ENCODE measurements at regions not wholly inside any gene's neighbourhood (a gene's known extent, or its start where the extent isn't known, plus 50 kb on each side); places are given as distances from the start of the nearest gene placed in this dataset.
A peak's percentile ranks its signal among the peaks of the same experiment; 100 is the strongest.

DNA sequence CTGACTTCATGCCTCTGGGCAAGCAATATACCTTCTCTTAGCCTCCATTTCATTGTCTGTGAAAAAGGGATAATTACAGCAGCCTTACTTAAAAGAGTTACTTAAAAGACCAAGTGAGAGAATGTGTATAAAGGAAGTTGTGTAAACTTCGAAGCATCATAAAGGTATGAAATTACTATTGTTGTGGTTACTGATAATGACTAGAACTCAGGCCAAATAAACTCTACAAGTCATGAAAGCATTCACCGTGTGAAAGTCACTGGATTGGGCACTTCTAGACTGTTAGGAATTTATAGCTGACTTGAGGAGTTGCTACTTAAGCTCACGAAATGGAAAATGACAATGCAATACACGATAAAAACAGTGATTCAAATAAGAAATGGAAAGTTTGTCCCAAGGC lies 67.4 kb upstream of the HAAO start:
- Histone ChIP-seq H3K4me3 (ENCODE audit: low read length) (no peak overlapping the region), H4K20me1 (ENCODE audit: control insufficient read depth, insufficient read depth, low read depth, low read length) (no peaks in the 10 kb centered on the region), H3K9me2 (replicated peaks; ENCODE audit: control insufficient read depth, low read length) (no peaks in the 10 kb centered on the region), H3K9me3 (ENCODE audit: control insufficient read depth, insufficient read depth, low read length) (no peaks in the 10 kb centered on the region), H3K4me2 (ENCODE audit: low read length) (no peak overlapping the region), H3K36me3 (ENCODE audit: control insufficient read depth, low read length) (no peaks in the 10 kb centered on the region), H3K79me2 (ENCODE audit: control insufficient read depth, low read length) (no peaks in the 10 kb centered on the region), H3K27ac (ENCODE audit: low read depth, low read length) (no peak overlapping the region), H3K4me1 (ENCODE audit: control insufficient read depth, low read length) (no peaks in the 10 kb centered on the region), H3F3A (ENCODE audit: control insufficient read depth, insufficient read depth) (no peaks in the 10 kb centered on the region), H3K27me3 (ENCODE audit: control insufficient read depth, low read length) (no peaks in the 10 kb centered on the region)
- no peak for TF ChIP-seq EZH2phosphoT487 (IDR thresholded peaks at IDR 0.05; ENCODE audit: borderline replicate concordance, low read length)
- TF ChIP-seq, protein P1, sequence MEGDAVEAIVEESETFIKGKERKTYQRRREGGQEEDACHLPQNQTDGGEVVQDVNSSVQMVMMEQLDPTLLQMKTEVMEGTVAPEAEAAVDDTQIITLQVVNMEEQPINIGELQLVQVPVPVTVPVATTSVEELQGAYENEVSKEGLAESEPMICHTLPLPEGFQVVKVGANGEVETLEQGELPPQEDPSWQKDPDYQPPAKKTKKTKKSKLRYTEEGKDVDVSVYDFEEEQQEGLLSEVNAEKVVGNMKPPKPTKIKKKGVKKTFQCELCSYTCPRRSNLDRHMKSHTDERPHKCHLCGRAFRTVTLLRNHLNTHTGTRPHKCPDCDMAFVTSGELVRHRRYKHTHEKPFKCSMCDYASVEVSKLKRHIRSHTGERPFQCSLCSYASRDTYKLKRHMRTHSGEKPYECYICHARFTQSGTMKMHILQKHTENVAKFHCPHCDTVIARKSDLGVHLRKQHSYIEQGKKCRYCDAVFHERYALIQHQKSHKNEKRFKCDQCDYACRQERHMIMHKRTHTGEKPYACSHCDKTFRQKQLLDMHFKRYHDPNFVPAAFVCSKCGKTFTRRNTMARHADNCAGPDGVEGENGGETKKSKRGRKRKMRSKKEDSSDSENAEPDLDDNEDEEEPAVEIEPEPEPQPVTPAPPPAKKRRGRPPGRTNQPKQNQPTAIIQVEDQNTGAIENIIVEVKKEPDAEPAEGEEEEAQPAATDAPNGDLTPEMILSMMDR (IDR thresholded peaks at IDR 0.05; ENCODE audit: low read depth, low read length, poor library complexity, severe bottlenecking), result no peak

DNA sequence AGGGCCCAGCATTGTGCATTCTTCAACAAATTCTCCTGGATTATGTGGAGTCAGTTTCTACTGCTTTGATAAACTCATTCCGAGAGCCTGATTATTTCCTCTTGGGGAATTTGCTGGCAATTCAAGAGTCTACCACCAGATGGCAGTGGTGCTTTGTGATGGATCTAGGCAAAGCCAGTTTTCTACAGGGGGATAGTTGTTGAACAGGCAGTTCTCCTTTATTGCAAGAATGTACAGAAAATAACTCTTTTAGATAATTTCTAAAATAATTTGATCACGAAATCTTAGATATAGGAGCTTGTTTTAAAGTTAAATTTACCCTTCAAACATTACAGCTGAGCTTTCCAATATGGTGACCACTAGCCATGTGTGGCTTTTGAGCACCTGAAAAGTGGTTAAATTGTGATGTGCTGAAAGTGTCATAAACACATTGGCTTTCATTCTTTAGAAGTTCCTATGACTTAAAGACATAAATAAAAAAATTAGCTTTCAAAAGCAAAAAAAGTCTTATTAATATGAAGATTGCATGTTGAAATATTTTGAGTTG lies 66.7 kb upstream of the HAAO start:
- Histone ChIP-seq H3K4me2 (ENCODE audit: low read length) (no peak overlapping the region), H3F3A (ENCODE audit: control insufficient read depth, insufficient read depth) (no peaks in the 10 kb centered on the region), H3K4me3 (ENCODE audit: low read length) (no peak overlapping the region), H4K20me1 (ENCODE audit: control insufficient read depth, insufficient read depth, low read depth, low read length) (no peaks in the 10 kb centered on the region), H3K36me3 (ENCODE audit: control insufficient read depth, low read length) (no peaks in the 10 kb centered on the region), H3K79me2 (ENCODE audit: control insufficient read depth, low read length) (no peaks in the 10 kb centered on the region), H3K4me1 (ENCODE audit: control insufficient read depth, low read length) (no peaks in the 10 kb centered on the region), H3K9me3 (ENCODE audit: control insufficient read depth, insufficient read depth, low read length) (no peaks in the 10 kb centered on the region), H3K27ac (ENCODE audit: low read depth, low read length) (no peak overlapping the region), H3K9me2 (replicated peaks; ENCODE audit: control insufficient read depth, low read length) (no peaks in the 10 kb centered on the region), H3K27me3 (ENCODE audit: control insufficient read depth, low read length) (no peaks in the 10 kb centered on the region)
- no peak for TF ChIP-seq EZH2phosphoT487 (IDR thresholded peaks at IDR 0.05; ENCODE audit: borderline replicate concordance, low read length)
- TF ChIP-seq, protein P1 (IDR thresholded peaks at IDR 0.05; ENCODE audit: low read depth, low read length, poor library complexity, severe bottlenecking), result peak; percentile 91

DNA sequence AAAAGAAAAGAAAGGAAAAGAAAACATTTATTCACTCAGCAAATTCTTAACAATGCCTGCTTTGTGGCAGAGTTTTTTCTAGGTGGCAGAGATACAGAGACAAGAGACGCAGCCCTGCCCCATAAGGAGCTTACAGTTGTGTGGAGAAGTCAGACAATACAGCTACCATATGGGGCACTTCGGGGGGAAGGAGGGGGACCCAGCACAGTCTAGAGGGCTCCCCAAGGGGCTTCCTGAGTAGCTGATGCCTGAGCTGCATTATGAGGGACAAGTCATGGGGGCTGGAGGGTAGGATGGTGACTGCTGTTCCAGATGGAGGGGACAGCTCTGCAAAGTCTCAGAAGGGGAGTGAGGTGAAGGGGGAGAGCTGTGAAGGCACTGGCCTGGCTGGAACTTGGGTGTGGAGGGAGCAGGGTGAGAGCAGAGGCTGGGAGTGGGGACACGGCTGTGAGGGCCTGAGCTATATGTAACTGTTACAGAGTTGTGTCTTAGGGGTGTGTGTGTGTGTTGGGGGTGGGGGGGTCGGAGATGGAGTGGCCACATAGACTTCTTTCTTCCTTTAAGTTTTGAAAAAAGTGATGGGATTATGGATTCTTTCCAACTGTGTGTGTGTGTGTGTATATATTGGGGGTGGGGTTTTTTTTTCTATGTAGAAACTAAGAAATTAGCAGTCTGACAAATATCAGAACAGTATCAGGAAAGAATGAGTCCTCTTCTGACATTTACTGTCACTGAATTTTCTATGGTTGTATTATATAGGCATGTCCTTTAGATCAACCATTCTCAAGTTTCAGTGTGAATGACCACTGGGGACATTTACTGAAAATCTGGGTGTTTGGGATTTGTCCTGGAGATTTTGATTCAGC lies 66.0 kb upstream of the HAAO start:
- no peak overlapping the region for H3K27ac ChIP-seq (ENCODE audit: low read depth, low read length)
- no peak overlapping the region for H3K4me3 ChIP-seq (ENCODE audit: low read length)
- H3K4me1 ChIP-seq (ENCODE audit: control insufficient read depth, low read length), result no peaks in the 10 kb centered on the region
- H3F3A ChIP-seq (ENCODE audit: control insufficient read depth, insufficient read depth), result no peaks in the 10 kb centered on the region
- no peaks in the 10 kb centered on the region for H3K9me2 ChIP-seq (replicated peaks; ENCODE audit: control insufficient read depth, low read length)
- no peaks in the 10 kb centered on the region for H3K36me3 ChIP-seq (ENCODE audit: control insufficient read depth, low read length)
- H4K20me1 ChIP-seq (ENCODE audit: control insufficient read depth, insufficient read depth, low read depth, low read length), result no peaks in the 10 kb centered on the region
- no peak for TF ChIP-seq EZH2phosphoT487 (IDR thresholded peaks at IDR 0.05; ENCODE audit: borderline replicate concordance, low read length)
- TF ChIP-seq, protein P1 (IDR thresholded peaks at IDR 0.05; ENCODE audit: low read depth, low read length, poor library complexity, severe bottlenecking), result no peak
- no peaks in the 10 kb centered on the region for H3K9me3 ChIP-seq (ENCODE audit: control insufficient read depth, insufficient read depth, low read length)
- no peaks in the 10 kb centered on the region for H3K79me2 ChIP-seq (ENCODE audit: control insufficient read depth, low read length)
- H3K4me2 ChIP-seq (ENCODE audit: low read length), result no peak overlapping the region
- H3K27me3 ChIP-seq (ENCODE audit: control insufficient read depth, low read length), result no peaks in the 10 kb centered on the region
